Activated CD4-positive, alpha-beta T cell treated with anti-CD3 and anti-CD28 coated beads for 1 hour (primary cell): ENCODE measurements at regions not wholly inside any gene's neighbourhood (a gene's known extent, or its start where the extent isn't known, plus 50 kb on each side); places are given as distances from the start of the nearest gene placed in this dataset.

ENCODE experiments used
- DNase-seq: peaks from one replicate; pipeline ENCODE4 v3.0.0-alpha.2; 2020

- DNase-seq = no peak
These were observed 60.8 kb upstream of the RPS6KA2 start for GRCh38 chr6:166687879-166688205.

- DNase-seq = no peak
These were observed 60.2 kb upstream of the RPS6KA2 start for GRCh38 chr6:166687070-166687878.

GRCh38 chr6:166686317-166686716, 59.3 kb upstream of the RPS6KA2 start:
- DNase-seq = no peak

GRCh38 chr6:166684866-166685265, 57.8 kb upstream of the RPS6KA2 start:
- no peak for DNase-seq

GRCh38 chr6:166684170-166684569, 57.1 kb upstream of the RPS6KA2 start:
- no peak for DNase-seq

- no peak for DNase-seq
These were observed 56.4 kb upstream of the RPS6KA2 start for GRCh38 chr6:166683477-166683876.

GRCh38 chr6:166679566-166679965, 52.5 kb upstream of the RPS6KA2 start:
- no peak for DNase-seq

- DNase-seq = no peak
These were observed 51.4 kb upstream of the RPS6KA2 start for GRCh38 chr6:166678426-166678825.

- no peak for DNase-seq
These were observed 50.9 kb upstream of the RPS6KA2 start for GRCh38 chr6:166677941-166678340.
